Coronary artery (tissue), 2 donors: ENCODE measurements at regions not wholly inside any gene's neighbourhood (a gene's known extent, or its start where the extent isn't known, plus 50 kb on each side); places are given as distances from the start of the nearest gene placed in this dataset.

Experiments
- DNase-seq: peaks from one replicate; pipeline ENCODE4 v3.0.0-alpha.2; 2017; ENCODE audit warnings: low spot score
- H3K27ac ChIP-seq, 2 donors: fragments of 200-600 bp; sonication (generic); one replicate each; pipeline ENCODE4 v1.5.1; 2016 to 2019
- H3K4me3 ChIP-seq: fragments of 200-600 bp; sonication (generic); 2 replicates; pipeline ENCODE4 v1.5.1; 2016; ENCODE audit warnings: mild to moderate bottlenecking, moderate library complexity
- TF ChIP-seq, protein P1 (sequence below): fragments of 200-600 bp; sonication (generic); IDR thresholded peaks from one replicate; pipeline ENCODE4 v1.5.1; 2019; ENCODE audit warnings: antibody characterized with exemption

DNA sequence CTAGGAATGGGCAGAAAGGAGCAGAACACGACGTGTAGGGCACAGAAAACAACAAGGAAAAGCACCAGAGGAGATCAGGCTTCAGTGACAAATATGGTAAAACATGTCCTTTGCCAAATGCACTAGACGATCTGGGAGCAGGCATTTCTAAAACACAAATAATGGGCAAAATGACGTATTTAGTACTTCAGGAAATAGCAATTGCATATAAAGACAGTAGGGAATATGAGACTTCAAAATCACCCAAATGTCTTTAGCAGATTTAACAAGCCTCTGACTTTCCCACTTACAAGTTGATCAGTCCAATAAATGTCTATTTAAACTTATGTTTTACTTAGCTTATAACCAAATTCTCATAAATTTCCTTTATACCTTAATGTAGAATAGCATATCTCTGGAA is 969.6 kb upstream of the C9orf72 start:
- no peak overlapping the region for H3K27ac ChIP-seq
- no peak overlapping the region for H3K4me3 ChIP-seq
- TF ChIP-seq, protein P1, sequence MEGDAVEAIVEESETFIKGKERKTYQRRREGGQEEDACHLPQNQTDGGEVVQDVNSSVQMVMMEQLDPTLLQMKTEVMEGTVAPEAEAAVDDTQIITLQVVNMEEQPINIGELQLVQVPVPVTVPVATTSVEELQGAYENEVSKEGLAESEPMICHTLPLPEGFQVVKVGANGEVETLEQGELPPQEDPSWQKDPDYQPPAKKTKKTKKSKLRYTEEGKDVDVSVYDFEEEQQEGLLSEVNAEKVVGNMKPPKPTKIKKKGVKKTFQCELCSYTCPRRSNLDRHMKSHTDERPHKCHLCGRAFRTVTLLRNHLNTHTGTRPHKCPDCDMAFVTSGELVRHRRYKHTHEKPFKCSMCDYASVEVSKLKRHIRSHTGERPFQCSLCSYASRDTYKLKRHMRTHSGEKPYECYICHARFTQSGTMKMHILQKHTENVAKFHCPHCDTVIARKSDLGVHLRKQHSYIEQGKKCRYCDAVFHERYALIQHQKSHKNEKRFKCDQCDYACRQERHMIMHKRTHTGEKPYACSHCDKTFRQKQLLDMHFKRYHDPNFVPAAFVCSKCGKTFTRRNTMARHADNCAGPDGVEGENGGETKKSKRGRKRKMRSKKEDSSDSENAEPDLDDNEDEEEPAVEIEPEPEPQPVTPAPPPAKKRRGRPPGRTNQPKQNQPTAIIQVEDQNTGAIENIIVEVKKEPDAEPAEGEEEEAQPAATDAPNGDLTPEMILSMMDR, result no peak
- no peak for DNase-seq

DNA sequence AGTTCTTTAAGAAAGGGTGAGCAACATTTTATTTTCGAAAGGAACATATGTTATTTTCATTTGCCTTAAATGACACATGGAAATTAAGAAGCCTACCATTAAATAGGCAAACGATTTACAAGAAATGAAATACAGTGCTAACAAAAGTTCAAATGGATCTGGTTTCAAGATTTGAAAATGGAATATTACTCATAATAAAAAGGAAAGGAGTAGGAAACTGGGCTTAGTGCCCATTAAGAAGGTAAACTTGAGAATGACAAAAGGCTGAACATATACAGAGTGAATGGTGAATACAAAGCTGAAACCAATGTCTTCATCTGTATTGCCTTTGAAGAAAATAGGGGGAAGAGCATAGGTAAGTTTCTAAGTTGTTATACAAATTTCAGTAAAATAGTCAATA is 974.2 kb upstream of the C9orf72 start:
- DNase-seq, result no peak
- Histone ChIP-seq H3K4me3 (no peak overlapping the region), H3K27ac (no peak overlapping the region)
- TF ChIP-seq, protein P1, result no peak

DNA sequence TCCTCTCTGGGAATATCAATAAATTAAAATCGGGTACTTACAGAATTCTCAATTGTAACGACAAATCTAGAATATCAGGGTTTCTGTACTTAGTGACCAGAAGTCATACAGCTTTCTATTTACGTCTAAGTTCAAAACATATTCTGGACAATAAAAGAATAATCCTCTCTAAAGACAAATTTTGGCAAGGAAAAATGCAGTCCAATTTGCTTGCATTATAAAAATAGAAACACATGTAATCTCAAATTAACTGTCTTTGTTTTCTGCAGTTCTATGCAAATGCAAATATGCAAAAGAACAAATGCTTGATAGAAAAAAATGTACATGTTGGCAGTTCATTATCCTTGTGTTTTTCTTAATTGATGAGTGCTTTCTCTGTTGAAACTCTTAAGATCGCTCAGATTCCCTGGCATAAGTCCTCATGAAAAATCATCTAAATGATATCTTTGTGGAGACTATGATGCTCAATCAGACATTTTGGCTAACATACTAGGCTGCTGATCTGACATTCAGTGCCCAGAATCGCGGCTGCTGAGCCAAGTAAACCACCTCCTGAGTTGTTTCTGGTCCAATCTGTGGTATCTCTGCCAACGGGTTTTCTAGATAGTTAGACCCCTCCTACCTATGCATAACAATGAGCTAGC is 990.1 kb upstream of the C9orf72 start:
- no peak for DNase-seq
- TF ChIP-seq, protein P1, result no peak
- Histone ChIP-seq H3K27ac (no peak overlapping the region), H3K4me3 (no peak overlapping the region)

DNA sequence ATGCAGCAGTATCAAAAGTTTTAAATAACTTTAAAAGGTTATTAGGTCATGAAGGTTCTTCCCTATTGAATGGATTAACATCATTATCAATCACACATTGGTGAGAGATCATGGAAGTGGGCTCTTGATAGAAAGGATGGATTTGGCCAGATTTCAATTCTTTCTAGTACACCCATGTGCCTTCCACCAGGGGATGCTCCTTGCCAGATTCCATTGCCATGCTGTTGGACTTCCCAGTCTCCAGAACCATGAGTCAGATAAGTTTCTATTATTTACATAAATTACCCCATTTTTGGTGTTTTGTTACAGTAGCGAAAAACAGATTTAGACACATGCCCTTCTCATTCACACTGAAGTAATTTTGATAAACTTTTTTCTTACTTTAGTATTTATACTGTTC is 1010.6 kb upstream of the C9orf72 start:
- H3K27ac ChIP-seq, result no peak overlapping the region
- no peak for DNase-seq
- no peak overlapping the region for H3K4me3 ChIP-seq
- TF ChIP-seq, protein P1, result no peak

DNA sequence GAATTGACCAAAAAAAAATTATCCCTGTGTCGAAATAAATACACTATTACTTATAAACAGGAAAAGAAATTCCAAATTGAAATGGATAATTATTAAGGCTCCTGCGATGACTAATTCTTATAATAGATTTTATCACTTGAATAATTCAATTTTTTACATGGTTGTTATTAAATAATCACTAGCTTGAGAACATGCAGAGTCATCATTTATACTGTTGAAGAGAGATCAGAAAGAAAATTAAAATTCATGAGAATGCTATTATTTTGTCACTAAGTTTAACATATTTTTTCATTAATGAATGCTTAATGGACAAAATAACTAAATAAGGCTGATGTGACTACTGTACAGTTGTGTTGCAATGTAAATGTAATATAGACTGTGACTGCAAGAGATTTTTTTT is 1011.3 kb upstream of the C9orf72 start:
- DNase-seq, result no peak
- TF ChIP-seq, protein P1, result no peak
- Histone ChIP-seq H3K4me3 (no peak overlapping the region), H3K27ac (no peak overlapping the region)

DNA sequence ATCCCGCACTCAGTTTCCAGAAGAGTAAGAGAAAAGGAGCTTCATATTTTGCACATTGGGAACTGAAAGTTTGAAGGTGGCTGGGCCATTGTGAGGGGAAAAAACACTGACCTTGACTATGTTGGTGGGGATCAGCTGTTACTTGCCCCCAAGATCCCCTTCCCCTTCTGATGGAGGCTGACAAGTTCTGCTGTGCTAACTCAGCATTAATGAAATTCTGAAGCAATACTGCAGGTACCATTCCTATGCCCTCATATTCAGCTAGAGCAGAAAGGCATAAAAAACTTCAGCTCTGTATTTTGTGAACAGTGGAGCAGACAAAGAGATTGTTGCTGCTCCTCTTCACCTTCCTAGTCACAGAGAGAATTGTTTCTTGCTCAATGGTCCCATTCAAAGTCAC is 1013.8 kb upstream of the C9orf72 start:
- H3K27ac ChIP-seq, result no peak overlapping the region
- no peak overlapping the region for H3K4me3 ChIP-seq
- TF ChIP-seq, protein P1, result no peak
- no peak for DNase-seq

DNA sequence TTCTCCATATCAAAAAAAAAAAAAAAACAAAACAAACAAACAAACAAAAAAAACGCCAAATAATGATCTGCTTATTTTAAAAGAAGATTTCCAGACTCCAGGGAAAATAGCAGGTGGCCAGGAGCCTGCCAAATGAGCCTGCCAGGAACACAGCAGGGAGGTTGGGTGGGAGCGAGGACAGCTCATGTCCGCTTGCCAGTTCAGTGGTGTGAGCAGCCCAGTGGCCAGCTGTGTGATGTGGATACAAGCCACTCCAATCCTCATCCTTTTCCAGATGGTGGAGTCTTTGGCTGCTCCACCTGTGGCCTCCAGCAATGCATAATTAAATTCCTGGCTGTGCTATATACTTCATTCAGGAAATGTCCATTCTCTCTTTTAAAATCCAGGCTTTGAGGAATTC is 1025.1 kb upstream of the C9orf72 start:
- DNase-seq, result no peak
- TF ChIP-seq, protein P1, result no peak
- Histone ChIP-seq H3K27ac (no peak overlapping the region), H3K4me3 (no peak overlapping the region)
